ENCODE measurements at regions not wholly inside any gene's neighbourhood (a gene's known extent, or its start where the extent isn't known, plus 50 kb on each side); places are given as distances from the start of the nearest gene placed in this dataset.

GRCh38 chr5:62115014-62115413 lies 191.0 kb upstream of the KIF2A start:
- no peak for ATAC-seq
- no peak overlapping the region for H3K4me2 ChIP-seq
- H3K4me1 ChIP-seq, result no peaks in the 10 kb centered on the region
- no peak for FAIRE-seq
- 0 out of 3 replicates have a peak, but pooled peaks cover 2% of the 10 kb centered on the region for H3K9me3 ChIP-seq
- ChIA-PET POLR2A (no interaction called here), CTCF (interaction anchor here (1.9 kb wide), 1 partner anchor 29 kb away, joined by 5 read pairs; no protein-coding TSS in a partner anchor)
- 4% methylated on average over 2 of the region's 2 CpGs for WGBS (ENCODE audit: missing lambda C conversion rate)
- no peak for DNase-seq (ENCODE audit: low read depth in 1 of 2, low spot score in 1 of 2)
- no peak overlapping the region for H3K27ac ChIP-seq
- H3K4me3 ChIP-seq, result no peak overlapping the region
- no peak for TF ChIP-seq E2F6 (IDR thresholded peaks at IDR 0.05; ENCODE audit: borderline replicate concordance, low read depth)
- TF ChIP-seq, protein P1, sequence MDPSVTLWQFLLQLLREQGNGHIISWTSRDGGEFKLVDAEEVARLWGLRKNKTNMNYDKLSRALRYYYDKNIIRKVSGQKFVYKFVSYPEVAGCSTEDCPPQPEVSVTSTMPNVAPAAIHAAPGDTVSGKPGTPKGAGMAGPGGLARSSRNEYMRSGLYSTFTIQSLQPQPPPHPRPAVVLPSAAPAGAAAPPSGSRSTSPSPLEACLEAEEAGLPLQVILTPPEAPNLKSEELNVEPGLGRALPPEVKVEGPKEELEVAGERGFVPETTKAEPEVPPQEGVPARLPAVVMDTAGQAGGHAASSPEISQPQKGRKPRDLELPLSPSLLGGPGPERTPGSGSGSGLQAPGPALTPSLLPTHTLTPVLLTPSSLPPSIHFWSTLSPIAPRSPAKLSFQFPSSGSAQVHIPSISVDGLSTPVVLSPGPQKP (IDR thresholded peaks at IDR 0.05; ENCODE audit: low read depth, low read length), result no peak
- no peak for TF ChIP-seq EP300 (IDR thresholded peaks at IDR 0.05)

DNA sequence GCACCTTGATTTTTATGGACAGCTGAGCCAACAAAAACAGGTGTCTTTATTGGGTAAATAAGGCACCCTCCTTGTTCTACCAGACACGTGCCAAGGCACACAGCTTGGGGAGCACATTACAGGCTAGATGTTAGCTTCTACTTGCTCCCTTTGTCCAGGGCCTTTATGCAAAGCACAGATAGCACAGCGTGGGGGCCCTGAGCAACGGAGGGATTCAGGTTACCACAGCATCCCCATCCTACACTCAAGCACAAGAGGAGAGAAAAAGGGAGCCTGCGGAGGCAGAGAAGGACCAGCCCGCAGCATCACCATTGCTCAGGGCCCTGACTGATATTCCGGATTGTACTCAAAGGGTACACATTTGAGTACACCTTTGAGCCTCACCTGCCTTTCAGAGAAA lies 181.7 kb upstream of the KIF2A start:
- POLR2A ChIA-PET, result no interaction called here
- CTCF ChIA-PET, result no interaction called here

GRCh38 chr5:62126090-62126489 lies 179.9 kb upstream of the KIF2A start:
- Histone ChIP-seq H3K4me1 (no peaks in the 10 kb centered on the region), H3K4me2 (no peak overlapping the region), H3K4me3 (no peak overlapping the region), H3K27ac (no peak overlapping the region), H3K9me3 (no peaks in the 10 kb centered on the region)
- ChIA-PET CTCF (no interaction called here), POLR2A (no interaction called here)
- DNase-seq (ENCODE audit: low read depth in 1 of 2, low spot score in 1 of 2), result no peak
- no peak for FAIRE-seq
- TF ChIP-seq FOSL2 (IDR thresholded peaks at IDR 0.05) (no peak), FOSL2 (CRISPR knock-in tag; IDR thresholded peaks at IDR 0.05) (no peak), FOXS1 (CRISPR knock-in tag; IDR thresholded peaks at IDR 0.05) (no peak), RFX5 (IDR thresholded peaks at IDR 0.05) (no peak), PHF8 (IDR thresholded peaks at IDR 0.05; ENCODE audit: borderline replicate concordance, low read depth) (no peak), SMC3 (IDR thresholded peaks at IDR 0.05) (no peak)
- no peak for ATAC-seq
- 5% methylated on average over 2 of the region's 2 CpGs for WGBS (ENCODE audit: missing lambda C conversion rate)

More for the DNA sequence above, 181.7 kb upstream of the KIF2A start:
- Histone ChIP-seq H3K9me3 (0 out of 3 replicates have a peak, but pooled peaks cover 2% of the 10 kb centered on the region), H3K4me1 (no peaks in the 10 kb centered on the region), H3K27ac (no peak overlapping the region), H3K4me3 (no peak overlapping the region), H3K4me2 (no peak overlapping the region)
- TF ChIP-seq NR3C1 (IDR thresholded peaks at IDR 0.05) (no peak), FOSL2 (IDR thresholded peaks at IDR 0.05) (no peak), FOSL2 (CRISPR knock-in tag; IDR thresholded peaks at IDR 0.05) (no peak), POLR2A (IDR thresholded peaks at IDR 0.05; ENCODE audit: low read length) (no peak), USF2 (IDR thresholded peaks at IDR 0.05) (no peak), RFX5 (IDR thresholded peaks at IDR 0.05) (no peak), ZFP36 (IDR thresholded peaks at IDR 0.05; ENCODE audit: borderline replicate concordance, partially characterized antibody) (no peak), FOSB (CRISPR knock-in tag; IDR thresholded peaks at IDR 0.05) (no peak), ESRRA (IDR thresholded peaks at IDR 0.05; ENCODE audit: borderline replicate concordance, low read length) (no peak), TFCP2L1 (CRISPR knock-in tag; IDR thresholded peaks at IDR 0.05) (no peak)
- TF ChIP-seq, protein P1 (IDR thresholded peaks at IDR 0.05; ENCODE audit: low read depth, low read length), result no peak
- TF ChIP-seq, protein P2, sequence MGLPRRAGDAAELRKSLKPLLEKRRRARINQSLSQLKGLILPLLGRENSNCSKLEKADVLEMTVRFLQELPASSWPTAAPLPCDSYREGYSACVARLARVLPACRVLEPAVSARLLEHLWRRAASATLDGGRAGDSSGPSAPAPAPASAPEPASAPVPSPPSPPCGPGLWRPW (IDR thresholded peaks at IDR 0.05), result no peak
- WGBS (ENCODE audit: missing lambda C conversion rate), result 33% methylated on average over 6 of the region's 6 CpGs
- no peak for ATAC-seq
- no peak for FAIRE-seq
- no peak for DNase-seq (ENCODE audit: low read depth in 1 of 2, low spot score in 1 of 2)
